Panc1 (cell line): ENCODE measurements at regions not wholly inside any gene's neighbourhood (a gene's known extent, or its start where the extent isn't known, plus 50 kb on each side); places are given as distances from the start of the nearest gene placed in this dataset.

Experiments
- ATAC-seq: fragments of 200-7000 bp; cut with Tn5 transposase; 2 replicates; pipeline ENCODE4 v1.9.1; 2020; ENCODE audit warnings: mild to moderate bottlenecking, moderate library complexity
- BruUV-seq: library from RNA; stranded (reverse); fragments of 400-500 nt; replicated peaks from 2 replicates; lab custom pipeline; 2021; lab: Mats Ljungman, UMichigan
- CTCF ChIA-PET: fragments of 300-600 bp; sonication (Branson Sonifier 250); formaldehyde crosslinking; loops from one replicate; lab custom pipeline; 2022; ENCODE audit warnings: antibody characterized with exemption; lab: Charles Lee
- POLR2A ChIA-PET: fragments of 300-600 bp; sonication (Branson Sonifier 250); formaldehyde crosslinking; loops from one replicate; lab custom pipeline; 2022; ENCODE audit warnings: antibody characterized with exemption; lab: Charles Lee
- DNase-seq: peaks from one replicate; pipeline ENCODE4 v3.0.0-alpha.2; 2010; ENCODE audit warnings: low read depth, low spot score
- H3K27ac ChIP-seq: 2 replicates; pipeline ENCODE4 v1.5.1; 2011; ENCODE audit warnings: mild to moderate bottlenecking, low read length, inconsistent platforms
- H3K27me3 ChIP-seq: fragments of 200-500 bp; sonication (Bioruptor generic); 2 replicates; pipeline ENCODE4 v1.6.0; 2014; ENCODE audit warnings: low read length, inconsistent platforms; ENCODE audit not compliant: control insufficient read depth, insufficient read depth
- H3K36me3 ChIP-seq: fragments of 200-500 bp; sonication (Bioruptor generic); 2 replicates; pipeline ENCODE4 v1.5.1; 2014; ENCODE audit warnings: inconsistent platforms, mild to moderate bottlenecking, low read length, moderate library complexity; ENCODE audit not compliant: control insufficient read depth, insufficient read depth
- H3K4me1 ChIP-seq: 2 replicates; pipeline ENCODE4 v1.5.1; 2011; ENCODE audit warnings: inconsistent platforms, mild to moderate bottlenecking, low read length, moderate library complexity; ENCODE audit not compliant: control insufficient read depth, insufficient read depth
- H3K4me3 ChIP-seq, 2 experiments: 2 replicates each; pipeline ENCODE4 v1.5.1; 2011 to 2012; ENCODE audit warnings: low read depth in 2 of 2, low read length in 2 of 2, mild to moderate bottlenecking in 2 of 2, inconsistent platforms in 1 of 2, moderate library complexity in 1 of 2
- H3K9me3 ChIP-seq: fragments of 200-500 bp; sonication (Bioruptor generic); 2 replicates; pipeline ENCODE4 v1.5.1; 2014; ENCODE audit warnings: low read depth, mild to moderate bottlenecking, inconsistent platforms, low read length, moderate library complexity; ENCODE audit not compliant: control insufficient read depth, insufficient read depth
- CTCF ChIP-seq: fragments of 450-650 bp; IDR thresholded peaks from 2 replicates; pipeline ENCODE4 v1.5.1; 2017; ENCODE audit warnings: mild to moderate bottlenecking
- POLR2AphosphoS5 ChIP-seq: IDR thresholded peaks from 2 replicates; pipeline ENCODE4 v1.6.1; 2012; ENCODE audit warnings: mild to moderate bottlenecking, low read depth, low read length, moderate library complexity
- REST ChIP-seq, 2 experiments: IDR thresholded peaks; 2 replicates each; pipeline ENCODE4 v1.6.1; 2011 to 2012; ENCODE audit warnings: low read depth in 2 of 2, control low read depth in 1 of 2, low read length in 1 of 2, mild to moderate bottlenecking in 1 of 2, moderate library complexity in 1 of 2; ENCODE audit not compliant: insufficient read depth in 1 of 2
- SIN3A ChIP-seq: IDR thresholded peaks from 2 replicates; pipeline ENCODE4 v1.6.1; 2012; ENCODE audit warnings: low read depth, mild to moderate bottlenecking, low read length, moderate library complexity, borderline replicate concordance; ENCODE audit not compliant: insufficient read depth
- TCF7L2 ChIP-seq: IDR thresholded peaks from 2 replicates; pipeline ENCODE4 v1.6.1; 2011; ENCODE audit warnings: mild to moderate bottlenecking, low read depth, low read length, inconsistent platforms
- in situ Hi-C: cut with HindIII; loops from 2 replicates; pipeline ENCODE4 v1.10.0; 2016; ENCODE audit warnings: low sequenced_read_pairs, low pct_unique_long_range_greater_than_20kb
- intact Hi-C: fragments of 100-400 bp; cut with micrococcal nuclease; formaldehyde crosslinking; loops from one replicate; pipeline ENCODE4 v1.10.0; 2022; ENCODE audit not compliant: unreplicated experiment

DNA sequence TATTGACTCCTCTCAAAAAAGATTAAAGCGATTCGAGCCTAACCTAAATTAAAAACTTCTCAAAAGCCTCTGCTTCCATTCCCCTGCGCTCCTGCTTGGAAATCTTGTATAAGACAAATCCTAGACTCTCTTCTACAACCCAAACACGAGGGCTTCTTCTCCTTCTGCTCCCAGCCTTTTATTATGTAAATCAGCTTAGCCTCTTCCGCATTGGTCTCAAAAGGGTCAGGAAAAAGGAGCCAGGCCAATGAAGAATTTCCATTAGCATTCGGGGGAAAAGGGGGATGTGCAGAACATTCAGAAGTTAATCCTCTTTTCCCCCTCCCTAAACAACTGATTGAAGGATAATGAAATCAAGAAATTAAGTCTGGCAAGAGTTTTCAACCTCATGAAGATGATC is 107.9 kb downstream of the FAM124B start:
- TF ChIP-seq REST (IDR thresholded peaks at IDR 0.05; ENCODE audit: insufficient read depth in 1 of 2, low read depth in 2 of 2, low read length in 1 of 2) (no peak), SIN3A (no peak), CTCF (no peak), TCF7L2 (no peak), POLR2AphosphoS5 (no peak)
- Histone ChIP-seq H3K4me3 (no peak overlapping the region), H3K4me1 (no peaks in the 10 kb centered on the region), H3K9me3 (no peaks in the 10 kb centered on the region), H3K27ac (no peak overlapping the region), H3K36me3 (no peaks in the 10 kb centered on the region), H3K27me3 (peaks cover 11% of the 10 kb centered on the region)
- intact Hi-C loops = no loop called here
- POLR2A ChIA-PET = no interaction called here
- DNase-seq (no peak), ATAC-seq (no peak)
- in situ Hi-C loops = no loop called here
- CTCF ChIA-PET = no interaction called here
- BruUV-seq = no TSS peak

DNA sequence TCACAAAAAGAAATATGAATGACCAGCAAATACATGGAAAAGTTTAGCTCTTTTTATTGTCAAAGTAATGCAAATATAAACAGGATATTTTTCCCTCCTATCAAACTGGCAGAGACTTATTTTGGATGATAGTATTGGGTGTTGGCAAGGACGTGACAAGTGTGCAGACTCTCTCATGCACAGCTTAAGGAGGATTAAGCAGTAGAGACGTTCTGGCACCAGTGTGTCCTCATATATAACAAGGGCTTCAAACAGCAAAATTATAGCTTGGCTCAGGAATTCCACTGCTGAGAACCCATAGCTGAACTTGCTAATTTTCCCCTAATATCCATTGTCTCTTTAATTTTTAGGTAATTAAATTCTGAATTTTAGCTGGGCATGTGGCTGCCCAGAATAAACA is 114.4 kb downstream of the FAM124B start:
- intact Hi-C loops = no loop called here
- peaks cover 12% of the 10 kb centered on the region for H3K27me3 ChIP-seq
- H3K27ac ChIP-seq = no peak overlapping the region
- BruUV-seq = no TSS peak
- no peak for ATAC-seq
- ChIA-PET CTCF (no interaction called here), POLR2A (no interaction called here)
- H3K4me1 ChIP-seq = no peaks in the 10 kb centered on the region
- no peaks in the 10 kb centered on the region for H3K36me3 ChIP-seq
- no peaks in the 10 kb centered on the region for H3K9me3 ChIP-seq
- no peak for DNase-seq
- no peak overlapping the region for H3K4me3 ChIP-seq
- TF ChIP-seq REST (IDR thresholded peaks at IDR 0.05; ENCODE audit: insufficient read depth in 1 of 2, low read depth in 2 of 2, low read length in 1 of 2) (no peak), TCF7L2 (no peak)
- in situ Hi-C loops = no loop called here
